ENCODE measurements at regions not wholly inside any gene's neighbourhood (a gene's known extent, or its start where the extent isn't known, plus 50 kb on each side); places are given as distances from the start of the nearest gene placed in this dataset.

DNA sequence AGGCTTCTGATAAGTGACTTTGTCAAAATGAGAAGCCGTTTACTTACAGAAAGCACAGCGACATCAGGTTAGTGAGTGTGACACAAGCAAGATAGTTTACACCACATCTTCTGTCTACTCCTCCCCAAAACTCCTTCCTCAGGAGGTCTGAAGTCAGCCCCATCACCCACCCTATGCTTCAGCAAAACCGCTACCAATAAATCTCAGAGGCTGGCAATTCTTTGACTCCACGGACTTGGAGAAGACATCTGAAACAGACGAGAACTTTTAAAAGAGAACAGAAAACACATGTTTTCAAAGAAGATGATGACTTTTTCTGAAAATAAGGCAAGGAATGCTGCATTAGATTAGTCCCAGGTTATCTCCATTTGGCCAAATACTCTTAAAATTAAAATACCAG lies 261.1 kb downstream of the TBC1D4 start:
- DNase-seq, result no peak
- peaks cover 6 to 9% (median 6%) of the 10 kb centered on the region in 3 donors for H3K4me1 Mint-ChIP-seq
- no peaks in the 10 kb centered on the region for H3K36me3 Mint-ChIP-seq
- peaks cover 0 to 9% of the 10 kb centered on the region in 2 experiments for H3K4me1 ChIP-seq (ENCODE audit: control insufficient read depth in 1 of 2, extremely low read depth in 1 of 2, insufficient read depth in 2 of 2, low read length in 2 of 2)
- CTCF ChIA-PET, result interaction anchor here (0.6 to 1.4 kb wide), 2 partner anchors 137 to 1597 kb away, joined by 3 to 5 read pairs; no protein-coding TSS in a partner anchor
- H3K9me3 ChIP-seq, result no peaks in the 10 kb centered on the region
- no peak overlapping the region for H3K27ac Mint-ChIP-seq
- no peaks in the 10 kb centered on the region for H3K36me3 ChIP-seq (ENCODE audit: control insufficient read depth in 2 of 2, extremely low read depth in 1 of 2, insufficient read depth in 1 of 2, low read length in 1 of 2)
- peaks cover 26 to 29% of the 10 kb centered on the region in 2 donors for H3K27me3 Mint-ChIP-seq
- no peak for ATAC-seq (replicated peaks in 1 of 4)
- H3K27me3 ChIP-seq (replicated peaks in 1 of 2; ENCODE audit: control insufficient read depth in 2 of 2, extremely low read depth in 1 of 2, insufficient read depth in 2 of 2, low read length in 1 of 2), result peaks cover 2 to 11% of the 10 kb centered on the region in 2 experiments
- POLR2A ChIA-PET, result no interaction called here
- WGBS (ENCODE audit: insufficient coverage), result 89% methylated on average over 3 of the region's 5 CpGs
- H3K9me3 Mint-ChIP-seq, result no peaks in the 10 kb centered on the region
- no peak overlapping the region for H3K4me3 Mint-ChIP-seq
- H3K4me3 ChIP-seq (ENCODE audit: control insufficient read depth in 1 of 2, extremely low read depth in 1 of 2, low read length in 1 of 2), result no peak overlapping the region
- H3K27ac ChIP-seq (ENCODE audit: low read length), result no peak overlapping the region

DNA sequence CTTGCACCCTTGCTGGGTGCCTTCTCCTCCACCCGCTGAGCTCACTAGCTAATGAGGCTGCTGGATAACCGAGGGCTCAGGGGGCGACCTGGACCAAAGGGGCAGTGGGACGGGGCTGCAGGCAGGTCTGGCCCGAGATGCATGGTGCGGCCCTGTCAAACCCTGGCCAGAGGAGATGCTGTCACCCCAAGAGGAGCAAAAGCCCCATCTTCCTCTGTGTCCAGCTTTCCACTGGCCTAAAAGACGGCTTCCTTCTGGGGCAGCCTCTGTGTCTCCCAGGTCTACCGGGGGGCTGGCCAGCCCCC lies 261.8 kb downstream of the TBC1D4 start:
- Mint-ChIP-seq H3K4me3 (no peak overlapping the region), H3K36me3 (no peaks in the 10 kb centered on the region), H3K27ac (no peak overlapping the region), H3K9me3 (no peaks in the 10 kb centered on the region), H3K27me3 (peaks cover 26 to 33% of the 10 kb centered on the region in 2 donors), H3K4me1 (peaks cover 6 to 9% (median 6%) of the 10 kb centered on the region in 3 donors)
- Histone ChIP-seq H3K27me3 (replicated peaks in 1 of 2; ENCODE audit: control insufficient read depth in 2 of 2, extremely low read depth in 1 of 2, insufficient read depth in 2 of 2, low read length in 1 of 2) (peaks cover 4 to 11% of the 10 kb centered on the region in 2 experiments), H3K4me3 (ENCODE audit: control insufficient read depth in 1 of 2, extremely low read depth in 1 of 2, low read length in 1 of 2) (peak overlapping the region in 1 of 2 donors; percentile 17), H3K36me3 (ENCODE audit: control insufficient read depth in 2 of 2, extremely low read depth in 1 of 2, insufficient read depth in 1 of 2, low read length in 1 of 2) (no peaks in the 10 kb centered on the region), H3K27ac (ENCODE audit: low read length) (no peak overlapping the region), H3K9me3 (no peaks in the 10 kb centered on the region), H3K4me1 (ENCODE audit: control insufficient read depth in 1 of 2, extremely low read depth in 1 of 2, insufficient read depth in 2 of 2, low read length in 2 of 2) (peaks cover 0 to 9% of the 10 kb centered on the region in 2 experiments)
- WGBS (ENCODE audit: insufficient coverage), result 82% methylated on average over 7 of the region's 8 CpGs
- ChIA-PET POLR2A (interaction anchor here in 1 of 2 donors (0.7 kb wide), 1 partner anchor 1964 kb away, joined by 3 read pairs; no protein-coding TSS in a partner anchor), CTCF (interaction anchor here (0.6 to 1.9 kb wide), 14 partner anchors 12 to 1990 kb away, joined by 3 to 11 read pairs (median 4); no protein-coding TSS in a partner anchor)
- ATAC-seq (replicated peaks in 1 of 4) (no peak), DNase-seq (no peak)

DNA sequence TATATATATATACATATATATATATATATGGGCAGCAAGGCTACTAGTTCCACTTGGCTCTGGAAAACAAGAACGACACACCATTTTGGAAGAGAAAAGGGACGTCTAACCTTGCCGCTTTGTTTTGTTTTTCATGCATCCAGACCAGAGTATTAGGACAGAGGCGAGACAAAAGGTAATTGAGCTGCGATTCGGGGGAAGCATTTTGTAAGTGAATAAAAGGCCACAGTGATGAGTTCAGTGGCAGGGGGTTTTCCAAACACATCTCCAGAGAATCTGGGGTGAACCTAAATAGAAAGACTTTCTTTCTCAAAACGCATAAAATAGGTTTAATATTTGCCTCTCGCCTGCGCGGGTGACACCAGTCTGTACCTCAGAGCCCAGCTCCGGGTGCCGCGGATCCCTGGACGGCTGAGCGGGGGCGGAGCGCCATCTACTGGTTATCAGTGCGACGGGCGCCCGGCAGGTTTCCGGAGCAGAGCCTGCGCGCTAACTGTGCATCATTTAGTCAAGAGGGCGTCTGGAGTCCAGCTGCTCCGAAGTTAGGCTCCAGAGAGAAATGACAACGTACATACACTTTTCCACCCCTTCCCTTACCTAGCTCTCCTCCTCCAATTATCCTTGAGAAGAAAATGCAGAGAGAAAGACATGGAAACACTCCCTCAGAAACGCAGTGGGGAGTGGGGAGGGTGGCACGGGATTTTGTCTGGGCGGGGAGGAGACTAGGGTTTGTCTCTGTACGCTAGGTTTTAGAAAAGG lies 262.3 kb downstream of the TBC1D4 start:
- CTCF ChIA-PET, result interaction anchor here (0.5 to 1.9 kb wide), 18 partner anchors 12 to 1989 kb away, joined by 3 to 11 read pairs (median 3); no protein-coding TSS in a partner anchor

DNA sequence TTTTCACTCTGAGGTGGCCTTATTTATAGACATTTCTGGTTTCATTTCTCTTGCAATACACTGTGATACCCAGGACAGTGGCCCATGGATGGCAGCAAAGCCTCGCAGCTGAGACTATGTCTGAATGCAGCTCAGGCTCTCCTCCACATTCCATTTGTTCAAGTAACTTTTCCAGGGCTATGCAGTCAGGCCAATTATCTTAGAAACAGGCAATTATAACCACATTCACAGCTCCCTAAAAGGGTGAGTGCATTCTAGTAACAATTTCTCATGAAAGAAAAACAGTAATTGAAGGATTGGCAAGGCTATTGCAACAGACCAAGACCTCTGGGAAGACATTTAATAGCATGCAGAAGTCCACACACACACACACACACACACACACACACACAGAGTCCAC lies 264.0 kb downstream of the TBC1D4 start:
- Histone ChIP-seq H3K27me3 (replicated peaks in 1 of 2; ENCODE audit: control insufficient read depth in 2 of 2, extremely low read depth in 1 of 2, insufficient read depth in 2 of 2, low read length in 1 of 2) (peaks cover 4 to 11% of the 10 kb centered on the region in 2 experiments), H3K36me3 (ENCODE audit: control insufficient read depth in 2 of 2, extremely low read depth in 1 of 2, insufficient read depth in 1 of 2, low read length in 1 of 2) (no peaks in the 10 kb centered on the region), H3K27ac (ENCODE audit: low read length) (no peak overlapping the region), H3K9me3 (no peaks in the 10 kb centered on the region), H3K4me3 (ENCODE audit: control insufficient read depth in 1 of 2, extremely low read depth in 1 of 2, low read length in 1 of 2) (no peak overlapping the region), H3K4me1 (ENCODE audit: control insufficient read depth in 1 of 2, extremely low read depth in 1 of 2, insufficient read depth in 2 of 2, low read length in 2 of 2) (peaks cover 0 to 9% of the 10 kb centered on the region in 2 experiments)
- ChIA-PET CTCF (interaction anchor here in 1 of 2 donors (0.6 kb wide), 2 partner anchors 921 to 1483 kb away, joined by 4 to 7 read pairs; no protein-coding TSS in a partner anchor), POLR2A (no interaction called here)
- no peak overlapping the region for H3K4me3 Mint-ChIP-seq
- peaks cover 6 to 9% (median 6%) of the 10 kb centered on the region in 3 donors for H3K4me1 Mint-ChIP-seq
- H3K9me3 Mint-ChIP-seq, result no peaks in the 10 kb centered on the region
- H3K27me3 Mint-ChIP-seq, result peaks cover 27 to 33% of the 10 kb centered on the region in 2 donors
- ATAC-seq (replicated peaks in 1 of 4), result no peak
- DNase-seq, result no peak
- WGBS (ENCODE audit: insufficient coverage), result 0% methylated on average over 1 of the region's 1 CpG
- no peak overlapping the region for H3K27ac Mint-ChIP-seq
- no peaks in the 10 kb centered on the region for H3K36me3 Mint-ChIP-seq

More for the DNA sequence above, 262.3 kb downstream of the TBC1D4 start:
- H3K36me3 ChIP-seq (ENCODE audit: control insufficient read depth in 2 of 2, extremely low read depth in 1 of 2, insufficient read depth in 1 of 2, low read length in 1 of 2), result no peaks in the 10 kb centered on the region
- H3K4me1 ChIP-seq (ENCODE audit: control insufficient read depth in 1 of 2, extremely low read depth in 1 of 2, insufficient read depth in 2 of 2, low read length in 2 of 2), result peaks cover 0 to 9% of the 10 kb centered on the region in 2 experiments
- POLR2A ChIA-PET, result interaction anchor here in 1 of 2 donors (0.7 kb wide), 1 partner anchor 1965 kb away, joined by 3 read pairs; no protein-coding TSS in a partner anchor
- peak overlapping the region in 1 of 2 donors; percentile 17 for H3K4me3 ChIP-seq (ENCODE audit: control insufficient read depth in 1 of 2, extremely low read depth in 1 of 2, low read length in 1 of 2)
- Mint-ChIP-seq H3K36me3 (no peaks in the 10 kb centered on the region), H3K27me3 (peaks cover 27 to 33% of the 10 kb centered on the region in 2 donors), H3K27ac (peak overlapping the region in 1 of 2 donors; percentile 38), H3K4me3 (peak overlapping the region; percentile 25 to 40 (median 34)), H3K9me3 (no peaks in the 10 kb centered on the region), H3K4me1 (peaks cover 6 to 9% (median 6%) of the 10 kb centered on the region in 3 donors)
- 8% methylated on average over 21 of the region's 31 CpGs for WGBS (ENCODE audit: insufficient coverage)
- no peak overlapping the region for H3K27ac ChIP-seq (ENCODE audit: low read length)
- ATAC-seq (replicated peaks in 1 of 4) (peak; percentile 91 to 99 (median 98)), DNase-seq (peak; percentile 54 to 88 (median 79))
- H3K9me3 ChIP-seq, result no peaks in the 10 kb centered on the region
- peaks cover 4 to 11% of the 10 kb centered on the region in 2 experiments for H3K27me3 ChIP-seq (replicated peaks in 1 of 2; ENCODE audit: control insufficient read depth in 2 of 2, extremely low read depth in 1 of 2, insufficient read depth in 2 of 2, low read length in 1 of 2)

DNA sequence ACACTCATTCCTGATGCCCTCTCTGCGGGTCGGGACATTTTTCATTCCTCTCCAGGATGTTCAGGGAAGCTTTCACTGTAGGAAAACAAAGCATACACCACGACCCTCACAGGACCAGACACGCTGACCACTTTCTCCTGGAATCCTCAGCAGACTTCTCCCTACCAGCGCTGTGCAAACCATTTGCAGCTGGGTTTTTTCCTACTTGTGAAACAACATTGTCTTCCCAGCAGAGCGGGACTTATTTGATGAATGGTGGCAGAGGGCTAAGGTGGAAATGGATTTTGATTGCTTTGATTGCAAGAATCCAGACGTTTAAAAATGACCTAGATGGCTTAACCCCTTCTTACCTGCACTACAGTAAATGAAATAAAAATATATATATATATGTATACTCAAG lies 265.9 kb downstream of the TBC1D4 start:
- H3K9me3 Mint-ChIP-seq, result no peaks in the 10 kb centered on the region
- POLR2A ChIA-PET, result no interaction called here
- H3K27ac Mint-ChIP-seq, result no peak overlapping the region
- H3K27me3 Mint-ChIP-seq, result peaks cover 27 to 29% of the 10 kb centered on the region in 2 donors
- Histone ChIP-seq H3K36me3 (ENCODE audit: control insufficient read depth in 2 of 2, extremely low read depth in 1 of 2, insufficient read depth in 1 of 2, low read length in 1 of 2) (no peaks in the 10 kb centered on the region), H3K9me3 (no peaks in the 10 kb centered on the region), H3K27me3 (replicated peaks in 1 of 2; ENCODE audit: control insufficient read depth in 2 of 2, extremely low read depth in 1 of 2, insufficient read depth in 2 of 2, low read length in 1 of 2) (peaks cover 4 to 11% of the 10 kb centered on the region in 2 experiments), H3K4me3 (ENCODE audit: control insufficient read depth in 1 of 2, extremely low read depth in 1 of 2, low read length in 1 of 2) (no peak overlapping the region), H3K27ac (ENCODE audit: low read length) (no peak overlapping the region), H3K4me1 (ENCODE audit: control insufficient read depth in 1 of 2, extremely low read depth in 1 of 2, insufficient read depth in 2 of 2, low read length in 2 of 2) (peaks cover 0 to 9% of the 10 kb centered on the region in 2 experiments)
- CTCF ChIA-PET, result interaction anchor here (0.6 to 1.2 kb wide), 3 partner anchors 10 to 129 kb away, joined by 3 to 5 read pairs (median 4); no protein-coding TSS in a partner anchor
- no peak overlapping the region for H3K4me3 Mint-ChIP-seq
- H3K36me3 Mint-ChIP-seq, result no peaks in the 10 kb centered on the region
- DNase-seq (no peak), ATAC-seq (replicated peaks in 1 of 4) (no peak)
- peaks cover 6 to 9% (median 6%) of the 10 kb centered on the region in 3 donors for H3K4me1 Mint-ChIP-seq
- 49% methylated on average over 4 of the region's 7 CpGs for WGBS (ENCODE audit: insufficient coverage)

DNA sequence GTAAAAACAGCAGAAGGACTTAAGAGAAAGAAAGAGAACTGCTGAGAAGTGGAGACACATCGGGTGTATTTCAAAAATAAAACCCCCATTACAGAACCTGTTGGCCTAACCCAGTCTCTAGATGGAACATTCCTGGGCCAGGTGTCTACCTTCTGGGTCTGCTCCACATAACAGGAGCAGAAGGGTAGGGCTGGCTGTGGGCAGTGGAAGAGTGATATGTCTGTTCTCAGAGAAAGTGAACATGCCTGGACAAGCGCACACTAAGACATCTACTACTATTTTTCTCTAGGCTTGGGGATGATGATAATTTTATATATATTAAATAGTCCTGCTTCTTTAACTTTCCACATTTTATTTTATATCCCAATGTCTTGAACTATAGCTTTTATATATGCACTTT lies 267.1 kb downstream of the TBC1D4 start:
- H3K4me3 ChIP-seq (ENCODE audit: control insufficient read depth in 1 of 2, extremely low read depth in 1 of 2, low read length in 1 of 2), result no peak overlapping the region
- Mint-ChIP-seq H3K4me3 (no peak overlapping the region), H3K27ac (no peak overlapping the region), H3K9me3 (no peaks in the 10 kb centered on the region), H3K27me3 (peaks cover 23 to 29% of the 10 kb centered on the region in 2 donors), H3K36me3 (no peaks in the 10 kb centered on the region), H3K4me1 (peaks cover 5 to 7% (median 5%) of the 10 kb centered on the region in 3 donors)
- peaks cover 0 to 5% of the 10 kb centered on the region in 2 experiments for H3K4me1 ChIP-seq (ENCODE audit: control insufficient read depth in 1 of 2, extremely low read depth in 1 of 2, insufficient read depth in 2 of 2, low read length in 2 of 2)
- H3K36me3 ChIP-seq (ENCODE audit: control insufficient read depth in 2 of 2, extremely low read depth in 1 of 2, insufficient read depth in 1 of 2, low read length in 1 of 2), result no peaks in the 10 kb centered on the region
- no CpG with 5 or more reads among the region's 2 CpGs for WGBS (ENCODE audit: insufficient coverage)
- H3K27ac ChIP-seq (ENCODE audit: low read length), result no peak overlapping the region
- POLR2A ChIA-PET, result no interaction called here
- DNase-seq (no peak), ATAC-seq (replicated peaks in 1 of 4) (no peak)
- CTCF ChIA-PET, result interaction anchor here in 1 of 2 donors (1.2 kb wide), 1 partner anchor 12 kb away, joined by 3 read pairs; no protein-coding TSS in a partner anchor
- H3K9me3 ChIP-seq, result no peaks in the 10 kb centered on the region
- peaks cover 4 to 5% of the 10 kb centered on the region in 2 experiments for H3K27me3 ChIP-seq (replicated peaks in 1 of 2; ENCODE audit: control insufficient read depth in 2 of 2, extremely low read depth in 1 of 2, insufficient read depth in 2 of 2, low read length in 1 of 2)
